ENCODE measurements at regions not wholly inside any gene's neighbourhood (a gene's known extent, or its start where the extent isn't known, plus 50 kb on each side); places are given as distances from the start of the nearest gene placed in this dataset.

DNA sequence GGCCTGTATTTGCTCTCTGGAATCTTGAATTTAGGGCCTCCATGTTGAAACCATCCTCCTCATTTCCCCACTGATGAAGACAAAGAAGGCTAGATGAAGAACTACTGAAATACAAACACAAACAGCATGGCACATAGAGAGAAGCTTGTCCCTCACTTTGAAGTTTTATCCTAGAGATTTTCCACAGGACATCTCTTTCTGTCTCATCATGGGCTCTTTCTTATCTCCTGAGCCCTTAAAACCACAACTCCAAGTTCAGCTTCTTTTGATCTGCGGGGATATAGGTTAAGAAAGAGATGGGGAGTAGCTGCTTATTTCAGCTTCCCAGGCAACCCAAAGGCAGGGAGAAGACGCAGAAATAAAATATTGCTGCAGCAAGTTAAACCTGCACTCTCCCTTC is 213.1 kb upstream of the LRIG1 start:
- no TSS peak for BruUV-seq (replicated peaks)
- intact Hi-C loops (cut with micrococcal nuclease; ENCODE audit: unreplicated experiment), result loop anchor here (10.0 kb wide), 1 partner anchor 209 kb away; the partner anchor contains the start of gene LRIG1
- no peak for DNase-seq
- H3K27me3 ChIP-seq (replicated peaks; ENCODE audit: control insufficient read depth, insufficient read depth, low read length), result no peaks in the 10 kb centered on the region
- CTCF ChIA-PET, result no interaction called here
- no peaks in the 10 kb centered on the region for H3K9me3 ChIP-seq
- H3K9me3 Mint-ChIP-seq (ENCODE audit: unreplicated experiment), result no peaks in the 10 kb centered on the region
- POLR2A ChIA-PET, result no interaction called here
- TF ChIP-seq, protein P1, sequence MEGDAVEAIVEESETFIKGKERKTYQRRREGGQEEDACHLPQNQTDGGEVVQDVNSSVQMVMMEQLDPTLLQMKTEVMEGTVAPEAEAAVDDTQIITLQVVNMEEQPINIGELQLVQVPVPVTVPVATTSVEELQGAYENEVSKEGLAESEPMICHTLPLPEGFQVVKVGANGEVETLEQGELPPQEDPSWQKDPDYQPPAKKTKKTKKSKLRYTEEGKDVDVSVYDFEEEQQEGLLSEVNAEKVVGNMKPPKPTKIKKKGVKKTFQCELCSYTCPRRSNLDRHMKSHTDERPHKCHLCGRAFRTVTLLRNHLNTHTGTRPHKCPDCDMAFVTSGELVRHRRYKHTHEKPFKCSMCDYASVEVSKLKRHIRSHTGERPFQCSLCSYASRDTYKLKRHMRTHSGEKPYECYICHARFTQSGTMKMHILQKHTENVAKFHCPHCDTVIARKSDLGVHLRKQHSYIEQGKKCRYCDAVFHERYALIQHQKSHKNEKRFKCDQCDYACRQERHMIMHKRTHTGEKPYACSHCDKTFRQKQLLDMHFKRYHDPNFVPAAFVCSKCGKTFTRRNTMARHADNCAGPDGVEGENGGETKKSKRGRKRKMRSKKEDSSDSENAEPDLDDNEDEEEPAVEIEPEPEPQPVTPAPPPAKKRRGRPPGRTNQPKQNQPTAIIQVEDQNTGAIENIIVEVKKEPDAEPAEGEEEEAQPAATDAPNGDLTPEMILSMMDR (IDR thresholded peaks at IDR 0.05; ENCODE audit: insufficient read depth in 1 of 2, low read depth in 1 of 2, low read length in 1 of 2, severe bottlenecking in 1 of 2, unreplicated experiment in 1 of 2), result no peak
- no peak overlapping the region for H3K4me3 Mint-ChIP-seq (ENCODE audit: unreplicated experiment)
- H3K4me1 Mint-ChIP-seq (ENCODE audit: low read depth, unreplicated experiment), result no peaks in the 10 kb centered on the region
- no peak overlapping the region for H3K4me3 ChIP-seq (ENCODE audit: low read depth, low read length)
- H3K36me3 ChIP-seq (ENCODE audit: control insufficient read depth, insufficient read depth, low read length), result no peaks in the 10 kb centered on the region
- no peaks in the 10 kb centered on the region for H3K36me3 Mint-ChIP-seq (ENCODE audit: insufficient read depth, unreplicated experiment)
- no peak overlapping the region for H3K27ac Mint-ChIP-seq (ENCODE audit: unreplicated experiment)
- no peaks in the 10 kb centered on the region for H3K4me1 ChIP-seq
- no peaks in the 10 kb centered on the region for H3K27me3 Mint-ChIP-seq (ENCODE audit: insufficient read depth, unreplicated experiment)

DNA sequence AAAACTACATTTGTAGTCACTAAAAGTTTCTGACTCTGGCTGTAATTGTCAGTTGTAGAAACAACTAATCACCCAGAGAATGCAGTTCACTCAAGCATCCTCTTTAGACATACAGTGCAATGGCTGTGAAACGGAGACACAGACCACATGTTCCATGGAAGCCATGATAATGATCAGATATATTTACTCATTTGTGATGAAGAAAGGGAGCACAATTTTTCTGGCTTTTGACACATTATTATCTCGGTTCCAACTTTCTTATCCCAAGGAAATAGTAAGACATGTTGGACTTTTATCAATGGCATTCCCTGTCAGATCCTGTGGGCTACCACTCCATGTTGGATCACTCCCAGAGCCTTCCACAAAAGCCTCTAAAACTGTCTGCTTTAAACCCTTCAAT is 215.0 kb upstream of the LRIG1 start:
- H3K4me1 Mint-ChIP-seq (ENCODE audit: low read depth, unreplicated experiment), result no peaks in the 10 kb centered on the region
- H3K4me3 ChIP-seq (ENCODE audit: low read depth, low read length), result no peak overlapping the region
- H3K27me3 ChIP-seq (replicated peaks; ENCODE audit: control insufficient read depth, insufficient read depth, low read length), result no peaks in the 10 kb centered on the region
- H3K27ac Mint-ChIP-seq (ENCODE audit: unreplicated experiment), result no peak overlapping the region
- TF ChIP-seq, protein P1 (IDR thresholded peaks at IDR 0.05; ENCODE audit: insufficient read depth in 1 of 2, low read depth in 1 of 2, low read length in 1 of 2, severe bottlenecking in 1 of 2, unreplicated experiment in 1 of 2), result no peak
- no peaks in the 10 kb centered on the region for H3K36me3 Mint-ChIP-seq (ENCODE audit: insufficient read depth, unreplicated experiment)
- DNase-seq, result no peak
- no peaks in the 10 kb centered on the region for H3K9me3 Mint-ChIP-seq (ENCODE audit: unreplicated experiment)
- no peaks in the 10 kb centered on the region for H3K36me3 ChIP-seq (ENCODE audit: control insufficient read depth, insufficient read depth, low read length)
- no peak overlapping the region for H3K4me3 Mint-ChIP-seq (ENCODE audit: unreplicated experiment)
- no peaks in the 10 kb centered on the region for H3K27me3 Mint-ChIP-seq (ENCODE audit: insufficient read depth, unreplicated experiment)
- ChIA-PET CTCF (no interaction called here), POLR2A (no interaction called here)
- no TSS peak for BruUV-seq (replicated peaks)
- no peaks in the 10 kb centered on the region for H3K9me3 ChIP-seq
- no peaks in the 10 kb centered on the region for H3K4me1 ChIP-seq
- intact Hi-C loops (cut with micrococcal nuclease; ENCODE audit: unreplicated experiment), result loop anchor here (10.0 kb wide), 1 partner anchor 211 kb away; the partner anchor contains the start of gene LRIG1

DNA sequence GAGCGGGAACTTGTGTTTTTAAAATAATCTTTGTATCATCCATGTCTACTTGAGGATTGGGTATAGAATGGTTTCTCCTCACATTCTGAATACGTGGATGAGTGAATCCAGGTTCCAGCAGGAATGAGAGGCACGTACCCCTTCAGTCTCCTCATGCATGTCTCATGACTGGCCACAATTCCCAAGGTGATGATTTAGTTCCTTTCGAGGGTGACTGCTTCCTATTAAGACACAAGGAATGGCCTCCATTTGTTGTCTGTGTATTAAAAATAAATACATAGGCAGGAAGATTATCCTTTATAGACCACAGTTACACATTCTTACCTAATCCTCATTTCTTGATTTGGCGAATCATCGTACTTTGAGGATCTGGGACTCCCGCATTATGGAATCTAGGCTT is 217.0 kb upstream of the LRIG1 start:
- Histone ChIP-seq H3K9me3 (no peaks in the 10 kb centered on the region), H3K36me3 (ENCODE audit: control insufficient read depth, insufficient read depth, low read length) (no peaks in the 10 kb centered on the region), H3K27me3 (replicated peaks; ENCODE audit: control insufficient read depth, insufficient read depth, low read length) (no peaks in the 10 kb centered on the region), H3K4me1 (no peaks in the 10 kb centered on the region), H3K4me3 (ENCODE audit: low read depth, low read length) (no peak overlapping the region)
- ChIA-PET POLR2A (no interaction called here), CTCF (no interaction called here)
- Mint-ChIP-seq H3K4me1 (ENCODE audit: low read depth, unreplicated experiment) (no peaks in the 10 kb centered on the region), H3K27ac (ENCODE audit: unreplicated experiment) (no peak overlapping the region), H3K27me3 (ENCODE audit: insufficient read depth, unreplicated experiment) (no peaks in the 10 kb centered on the region), H3K4me3 (ENCODE audit: unreplicated experiment) (no peak overlapping the region), H3K36me3 (ENCODE audit: insufficient read depth, unreplicated experiment) (no peaks in the 10 kb centered on the region), H3K9me3 (ENCODE audit: unreplicated experiment) (no peaks in the 10 kb centered on the region)
- TF ChIP-seq, protein P1 (IDR thresholded peaks at IDR 0.05; ENCODE audit: insufficient read depth in 1 of 2, low read depth in 1 of 2, low read length in 1 of 2, severe bottlenecking in 1 of 2, unreplicated experiment in 1 of 2), result no peak
- no TSS peak for BruUV-seq (replicated peaks)
- DNase-seq, result no peak
- intact Hi-C loops (cut with micrococcal nuclease; ENCODE audit: unreplicated experiment), result loop anchor here (10.0 kb wide), 1 partner anchor 213 kb away; the partner anchor contains the start of gene LRIG1
